Right atrium auricular region (tissue), 2 donors: ENCODE measurements at regions not wholly inside any gene's neighbourhood (a gene's known extent, or its start where the extent isn't known, plus 50 kb on each side); places are given as distances from the start of the nearest gene placed in this dataset.

Source experiments
- DNase-seq: peaks from one replicate; pipeline ENCODE4 v3.0.0-alpha.2; 2019; ENCODE audit warnings: low spot score
- H3K27ac ChIP-seq, 2 donors: fragments of 200-600 bp; sonication (generic); 1 replicate in 1 of 2; 2 replicates in 1 of 2; pipeline ENCODE4 v1.5.1; 2016 to 2019
- H3K27me3 ChIP-seq, 2 donors: fragments of 200-600 bp; sonication (generic); one replicate each; pipeline versions ENCODE4 v1.5.1 to v1.6.0; 2017 to 2019
- H3K36me3 ChIP-seq: fragments of 200-600 bp; sonication (generic); one replicate; pipeline ENCODE4 v1.5.1; 2016
- H3K4me1 ChIP-seq, 2 donors: fragments of 200-600 bp; sonication (generic); one replicate each; pipeline versions ENCODE4 v1.5.1 to v1.6.0; 2017 to 2019
- H3K4me3 ChIP-seq, 2 donors: fragments of 200-600 bp; sonication (generic); 1 replicate in 1 of 2; 2 replicates in 1 of 2; pipeline ENCODE4 v1.5.1; 2017 to 2019; ENCODE audit warnings: mild to moderate bottlenecking in 1 of 2, moderate library complexity in 1 of 2
- H3K9me3 ChIP-seq, 2 donors: fragments of 200-600 bp; sonication (generic); one replicate each; pipeline ENCODE4 v1.5.1; 2019
- TF ChIP-seq, protein P1 (sequence below), 2 donors: fragments of 200-600 bp; sonication (generic); IDR thresholded peaks; one replicate each; pipeline ENCODE4 v1.5.1; 2019; ENCODE audit warnings: antibody characterized with exemption in 2 of 2

DNA sequence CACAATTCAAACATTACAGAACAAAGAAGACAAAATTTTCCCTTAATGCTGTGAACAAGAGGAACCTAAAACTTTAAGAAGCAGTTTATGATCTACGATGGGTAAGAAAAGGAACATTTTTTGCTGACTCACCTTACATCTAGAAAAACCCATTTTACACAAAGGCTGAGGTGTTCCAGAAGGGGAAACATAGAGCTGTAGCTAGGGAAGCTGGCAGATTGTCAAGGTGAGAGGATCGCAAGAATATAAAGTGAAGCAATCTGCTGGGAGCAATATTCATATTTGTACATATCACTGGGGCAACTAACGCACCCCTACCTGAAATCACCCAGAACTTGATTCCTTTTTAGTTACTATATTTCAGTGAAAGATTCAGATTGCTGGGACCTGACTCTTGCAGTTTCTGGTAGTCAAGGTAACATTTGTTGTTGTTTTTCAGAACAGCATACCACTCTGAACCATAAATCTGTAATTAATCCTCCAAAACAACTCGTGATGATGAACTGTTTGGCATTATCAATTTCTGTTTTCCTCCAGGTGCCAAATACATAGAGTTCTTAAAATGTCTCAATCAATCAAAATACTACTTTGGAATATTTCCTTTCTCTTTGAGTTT, 184.1 kb upstream of the LRRC3B start:
- no peaks in the 10 kb centered on the region for H3K9me3 ChIP-seq
- no peak overlapping the region for H3K4me3 ChIP-seq
- TF ChIP-seq, protein P1, sequence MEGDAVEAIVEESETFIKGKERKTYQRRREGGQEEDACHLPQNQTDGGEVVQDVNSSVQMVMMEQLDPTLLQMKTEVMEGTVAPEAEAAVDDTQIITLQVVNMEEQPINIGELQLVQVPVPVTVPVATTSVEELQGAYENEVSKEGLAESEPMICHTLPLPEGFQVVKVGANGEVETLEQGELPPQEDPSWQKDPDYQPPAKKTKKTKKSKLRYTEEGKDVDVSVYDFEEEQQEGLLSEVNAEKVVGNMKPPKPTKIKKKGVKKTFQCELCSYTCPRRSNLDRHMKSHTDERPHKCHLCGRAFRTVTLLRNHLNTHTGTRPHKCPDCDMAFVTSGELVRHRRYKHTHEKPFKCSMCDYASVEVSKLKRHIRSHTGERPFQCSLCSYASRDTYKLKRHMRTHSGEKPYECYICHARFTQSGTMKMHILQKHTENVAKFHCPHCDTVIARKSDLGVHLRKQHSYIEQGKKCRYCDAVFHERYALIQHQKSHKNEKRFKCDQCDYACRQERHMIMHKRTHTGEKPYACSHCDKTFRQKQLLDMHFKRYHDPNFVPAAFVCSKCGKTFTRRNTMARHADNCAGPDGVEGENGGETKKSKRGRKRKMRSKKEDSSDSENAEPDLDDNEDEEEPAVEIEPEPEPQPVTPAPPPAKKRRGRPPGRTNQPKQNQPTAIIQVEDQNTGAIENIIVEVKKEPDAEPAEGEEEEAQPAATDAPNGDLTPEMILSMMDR (IDR thresholded peaks at IDR 0.05) = no peak
- no peaks in the 10 kb centered on the region for H3K4me1 ChIP-seq
- no peaks in the 10 kb centered on the region for H3K27me3 ChIP-seq
- no peak overlapping the region for H3K27ac ChIP-seq
- H3K36me3 ChIP-seq = no peaks in the 10 kb centered on the region
- DNase-seq = no peak

DNA sequence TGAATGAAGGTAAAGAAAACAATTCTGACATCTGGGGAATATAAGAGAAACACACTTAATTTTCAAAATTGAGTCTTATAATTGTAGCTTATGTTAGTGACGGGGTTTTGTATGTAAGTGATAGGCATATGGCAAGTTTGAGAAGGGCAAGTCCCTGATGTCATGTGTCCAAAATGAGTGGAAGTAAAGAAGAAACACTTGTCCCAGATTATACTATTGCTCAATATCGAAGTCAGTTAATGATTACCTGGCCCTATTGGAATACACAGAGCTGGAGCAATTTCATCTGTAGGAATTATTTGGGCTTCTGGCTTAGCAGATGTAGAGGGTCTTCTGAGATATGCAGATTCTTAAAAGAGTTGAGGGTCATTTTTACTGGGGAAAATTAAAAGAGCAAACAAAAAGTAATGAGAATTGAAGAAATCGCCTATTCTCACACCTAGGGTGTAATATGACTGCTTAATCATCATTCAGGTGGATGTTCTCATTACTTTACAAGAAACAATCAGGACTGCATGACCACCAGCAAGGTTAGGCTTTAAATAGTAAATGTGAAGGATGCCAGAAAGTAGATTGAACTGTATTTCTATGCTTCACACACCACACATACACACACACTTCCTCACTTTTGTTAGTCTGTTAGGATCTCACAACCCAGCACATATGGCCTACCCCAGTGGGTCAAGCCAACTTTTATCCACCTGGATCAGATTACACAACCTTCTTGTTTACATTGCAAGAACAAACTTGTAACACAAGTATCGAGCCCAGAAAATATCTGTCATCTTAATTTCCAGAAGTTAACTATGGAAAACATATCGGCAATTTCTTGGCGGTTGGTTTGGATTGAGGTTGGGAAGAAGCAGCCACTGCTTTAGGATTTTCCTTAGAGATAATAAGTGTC, 183.3 kb upstream of the LRRC3B start:
- TF ChIP-seq, protein P1 (IDR thresholded peaks at IDR 0.05) = no peak
- H3K9me3 ChIP-seq = no peaks in the 10 kb centered on the region
- no peaks in the 10 kb centered on the region for H3K4me1 ChIP-seq
- no peaks in the 10 kb centered on the region for H3K27me3 ChIP-seq
- no peak overlapping the region for H3K27ac ChIP-seq
- H3K36me3 ChIP-seq = no peaks in the 10 kb centered on the region
- no peak for DNase-seq
- no peak overlapping the region for H3K4me3 ChIP-seq

DNA sequence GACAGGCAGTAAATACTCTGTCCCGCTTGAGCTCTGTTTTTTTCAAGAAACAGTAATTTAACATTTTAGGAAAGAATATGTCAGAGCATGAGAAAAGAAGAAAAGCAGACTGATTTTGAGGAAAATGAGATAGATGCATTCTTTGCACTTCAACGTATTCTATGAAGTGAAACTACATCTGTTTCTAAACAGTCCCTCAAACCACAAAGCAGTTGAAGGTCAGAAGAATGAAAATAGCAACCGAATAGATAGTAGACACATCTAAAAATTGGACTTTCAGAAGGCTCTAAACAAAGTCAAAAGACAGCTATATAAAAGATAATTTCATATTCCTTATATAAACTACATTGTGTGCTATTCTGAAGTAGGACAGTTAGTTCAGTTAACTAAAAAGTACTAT, 172.6 kb upstream of the LRRC3B start:
- no peak for DNase-seq
- Histone ChIP-seq H3K9me3 (no peaks in the 10 kb centered on the region), H3K27ac (no peak overlapping the region), H3K4me1 (no peaks in the 10 kb centered on the region), H3K4me3 (no peak overlapping the region), H3K36me3 (no peaks in the 10 kb centered on the region), H3K27me3 (no peaks in the 10 kb centered on the region)
- TF ChIP-seq, protein P1 (IDR thresholded peaks at IDR 0.05) = no peak

GRCh38 chr3:26452363-26452762, 170.2 kb upstream of the LRRC3B start:
- TF ChIP-seq, protein P1 (IDR thresholded peaks at IDR 0.05) = no peak
- no peak for DNase-seq
- no peaks in the 10 kb centered on the region for H3K9me3 ChIP-seq
- no peaks in the 10 kb centered on the region for H3K27me3 ChIP-seq
- H3K27ac ChIP-seq = no peak overlapping the region
- H3K36me3 ChIP-seq = no peaks in the 10 kb centered on the region
- no peak overlapping the region for H3K4me3 ChIP-seq
- no peaks in the 10 kb centered on the region for H3K4me1 ChIP-seq

GRCh38 chr3:26460985-26461384, 161.6 kb upstream of the LRRC3B start:
- no peaks in the 10 kb centered on the region for H3K27me3 ChIP-seq
- H3K4me1 ChIP-seq = no peaks in the 10 kb centered on the region
- no peak for DNase-seq
- no peak overlapping the region for H3K27ac ChIP-seq
- no peaks in the 10 kb centered on the region for H3K36me3 ChIP-seq
- no peak overlapping the region for H3K4me3 ChIP-seq
- H3K9me3 ChIP-seq = no peaks in the 10 kb centered on the region
- TF ChIP-seq, protein P1 (IDR thresholded peaks at IDR 0.05) = no peak
